Esophagus squamous epithelium (tissue), 4 donors: ENCODE measurements at regions not wholly inside any gene's neighbourhood (a gene's known extent, or its start where the extent isn't known, plus 50 kb on each side); places are given as distances from the start of the nearest gene placed in this dataset.

Experiments
- POLR2A ChIP-seq, 4 donors: fragments of 450-650 bp; IDR thresholded peaks; one replicate each; pipeline ENCODE4 v1.6.1; 2017; ENCODE audit warnings: antibody characterized with exemption in 4 of 4, mild to moderate bottlenecking in 4 of 4, moderate library complexity in 3 of 4
- TF ChIP-seq, protein P1 (sequence below), 6 experiments: fragments of 450-650 bp in 4 of 6; fragments of 200-600 bp in 2 of 6; sonication (generic) in 2 of 6; IDR thresholded peaks; one replicate each; pipeline ENCODE4 v1.5.1; 2016 to 2019; ENCODE audit warnings: antibody characterized with exemption in 6 of 6, mild to moderate bottlenecking in 4 of 6, moderate library complexity in 4 of 6

DNA sequence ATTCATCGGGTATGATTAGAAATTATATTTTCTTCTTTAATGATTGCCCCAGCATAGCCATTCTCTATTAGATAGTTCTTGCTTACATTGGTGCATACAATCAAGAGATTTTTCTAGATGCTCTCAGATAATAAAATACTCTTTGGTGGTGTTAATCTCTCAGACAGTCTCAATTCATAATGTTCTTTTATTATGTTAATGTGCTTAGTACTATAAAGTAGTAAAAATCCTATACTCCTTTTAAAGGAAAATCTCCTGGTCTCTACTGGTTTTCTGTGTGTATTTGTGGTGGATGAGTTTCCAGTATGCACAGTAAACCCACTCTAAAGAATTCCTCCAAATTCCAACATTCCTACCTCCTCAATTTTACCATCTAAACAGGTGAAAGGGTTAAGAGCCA is 203.5 kb downstream of the FAT4 start:
- TF ChIP-seq, protein P1, sequence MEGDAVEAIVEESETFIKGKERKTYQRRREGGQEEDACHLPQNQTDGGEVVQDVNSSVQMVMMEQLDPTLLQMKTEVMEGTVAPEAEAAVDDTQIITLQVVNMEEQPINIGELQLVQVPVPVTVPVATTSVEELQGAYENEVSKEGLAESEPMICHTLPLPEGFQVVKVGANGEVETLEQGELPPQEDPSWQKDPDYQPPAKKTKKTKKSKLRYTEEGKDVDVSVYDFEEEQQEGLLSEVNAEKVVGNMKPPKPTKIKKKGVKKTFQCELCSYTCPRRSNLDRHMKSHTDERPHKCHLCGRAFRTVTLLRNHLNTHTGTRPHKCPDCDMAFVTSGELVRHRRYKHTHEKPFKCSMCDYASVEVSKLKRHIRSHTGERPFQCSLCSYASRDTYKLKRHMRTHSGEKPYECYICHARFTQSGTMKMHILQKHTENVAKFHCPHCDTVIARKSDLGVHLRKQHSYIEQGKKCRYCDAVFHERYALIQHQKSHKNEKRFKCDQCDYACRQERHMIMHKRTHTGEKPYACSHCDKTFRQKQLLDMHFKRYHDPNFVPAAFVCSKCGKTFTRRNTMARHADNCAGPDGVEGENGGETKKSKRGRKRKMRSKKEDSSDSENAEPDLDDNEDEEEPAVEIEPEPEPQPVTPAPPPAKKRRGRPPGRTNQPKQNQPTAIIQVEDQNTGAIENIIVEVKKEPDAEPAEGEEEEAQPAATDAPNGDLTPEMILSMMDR (IDR thresholded peaks at IDR 0.05), result no peak
- TF ChIP-seq POLR2A (IDR thresholded peaks at IDR 0.05), result no peak
